Loucy (cell line): ENCODE measurements at regions not wholly inside any gene's neighbourhood (a gene's known extent, or its start where the extent isn't known, plus 50 kb on each side); places are given as distances from the start of the nearest gene placed in this dataset.

Experiments used
- CTCF ChIP-seq: fragments of 200-600 bp; sonication (generic); conservative IDR thresholded peaks from 2 replicates; pipeline ENCODE4 v1.5.1; 2014; ENCODE audit warnings: mild to moderate bottlenecking, antibody characterized with exemption, low read length
- EZH2phosphoT487 ChIP-seq: fragments of 200-600 bp; IDR thresholded peaks from 2 replicates; pipeline ENCODE4 v1.6.1; 2018; ENCODE audit warnings: antibody characterized with exemption, mild to moderate bottlenecking, moderate library complexity, borderline replicate concordance

- TF ChIP-seq CTCF = no peak
- TF ChIP-seq EZH2phosphoT487 = no peak
These were observed 272.7 kb upstream of the MVB12B start for GRCh38 chr9:126053913-126054312.
